Fibroblast of the conjunctiva (primary cell): ENCODE measurements at regions not wholly inside any gene's neighbourhood (a gene's known extent, or its start where the extent isn't known, plus 50 kb on each side); places are given as distances from the start of the nearest gene placed in this dataset.
"Not testable (repeated sequence)": the region's sequence is repeated elsewhere in the genome, so short reads cannot be mapped to it uniquely, and the experiment has no call there.

Experiments
- DNase-seq: peaks from one replicate; pipeline ENCODE4 v3.0.0-alpha.2; 2010; ENCODE audit warnings: low read depth

DNA sequence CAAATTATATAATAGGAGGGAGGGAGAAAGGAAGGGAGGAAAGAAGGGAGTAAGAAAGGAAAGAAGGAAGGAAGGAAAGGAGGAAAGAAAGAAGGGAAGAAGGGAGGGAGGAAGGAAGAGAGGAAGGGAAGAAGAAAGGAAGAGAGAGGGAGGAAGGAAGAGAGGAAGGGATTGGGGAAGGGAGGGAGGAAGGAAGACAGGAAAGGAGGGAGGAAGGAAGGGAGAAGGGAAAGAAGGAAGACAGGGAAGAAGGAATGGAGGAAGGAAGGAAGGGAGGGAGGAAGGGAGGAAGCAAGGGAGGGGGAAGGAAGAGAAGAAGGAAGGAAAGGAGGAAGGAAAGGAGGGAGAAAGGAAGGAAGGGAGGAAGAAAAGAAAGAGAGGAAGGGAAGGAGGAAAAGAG lies 660.5 kb downstream of the EPM2A start:
- DNase-seq = no peak

DNA sequence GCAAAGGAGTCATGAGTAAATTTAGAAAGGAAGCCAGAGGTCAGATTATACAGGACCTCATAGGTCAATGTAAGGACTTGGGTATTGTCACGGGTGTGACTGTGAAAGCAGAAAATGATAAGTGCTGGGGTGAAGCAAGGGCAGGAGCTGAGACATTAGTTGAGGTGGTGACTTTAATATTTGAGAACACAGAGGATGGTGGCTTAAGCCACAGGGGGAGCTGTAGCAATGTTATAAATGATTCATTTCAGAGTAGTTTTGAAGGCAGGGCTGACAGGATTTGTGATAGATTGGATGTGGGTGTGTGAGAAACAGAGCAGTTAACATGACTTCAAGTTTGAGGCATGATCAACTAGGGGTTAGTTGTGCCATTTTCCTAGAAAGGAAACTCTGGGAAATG lies 659.9 kb downstream of the EPM2A start:
- no peak for DNase-seq

DNA sequence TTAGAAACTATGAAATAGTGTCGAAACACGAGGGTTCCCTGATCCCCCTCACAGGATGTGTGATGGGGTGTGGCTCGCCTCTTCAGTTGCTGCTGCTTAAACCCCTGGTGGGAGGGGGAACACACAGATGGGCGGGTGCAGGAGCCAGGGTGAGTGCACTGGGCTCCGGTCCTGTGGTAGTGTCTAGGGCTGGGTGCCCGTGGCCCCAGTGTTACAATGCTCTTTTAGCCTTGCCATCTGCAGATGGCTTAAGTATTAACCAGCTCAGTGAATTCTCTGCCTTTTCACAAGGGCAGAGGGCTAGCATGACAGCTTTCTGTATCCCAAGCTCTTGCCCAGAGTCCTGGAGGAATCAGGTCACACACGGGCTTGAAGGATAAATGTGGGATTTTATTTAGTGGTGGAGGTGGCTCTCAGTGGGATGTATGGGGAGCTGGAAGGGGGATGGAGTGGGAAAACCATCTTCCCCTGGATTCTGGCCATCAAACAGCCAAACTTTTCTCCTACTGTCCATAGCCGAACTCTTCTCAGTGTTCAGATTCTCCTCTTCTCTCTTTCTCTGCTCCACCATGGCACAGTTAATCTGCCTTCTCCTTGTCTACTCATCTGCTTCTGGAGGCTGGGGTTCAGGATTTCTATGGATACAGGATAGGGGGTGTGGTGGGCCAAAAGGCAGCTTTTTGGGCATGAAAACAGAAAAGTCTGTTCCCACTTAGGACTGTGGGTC lies 659.0 kb downstream of the EPM2A start:
- no peak for DNase-seq

DNA sequence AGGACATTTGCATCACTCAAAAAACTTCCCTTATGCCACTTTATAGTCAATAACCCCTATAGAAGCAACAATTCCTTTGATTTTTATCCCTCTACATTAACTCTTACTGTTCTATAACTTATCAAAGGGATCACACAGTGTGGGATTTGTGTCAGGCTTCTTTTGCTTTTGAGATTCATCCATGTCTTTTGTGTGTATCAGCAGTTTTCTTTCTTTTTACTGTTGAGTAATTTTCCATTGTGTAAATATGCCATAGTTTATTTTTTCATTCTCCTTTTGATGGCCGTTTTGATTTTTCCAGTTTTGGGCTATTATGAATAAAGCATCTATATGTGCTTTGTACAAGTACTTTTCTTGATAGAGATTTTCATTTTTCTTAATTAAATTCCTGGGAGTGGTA lies 657.9 kb downstream of the EPM2A start:
- no peak for DNase-seq

DNA sequence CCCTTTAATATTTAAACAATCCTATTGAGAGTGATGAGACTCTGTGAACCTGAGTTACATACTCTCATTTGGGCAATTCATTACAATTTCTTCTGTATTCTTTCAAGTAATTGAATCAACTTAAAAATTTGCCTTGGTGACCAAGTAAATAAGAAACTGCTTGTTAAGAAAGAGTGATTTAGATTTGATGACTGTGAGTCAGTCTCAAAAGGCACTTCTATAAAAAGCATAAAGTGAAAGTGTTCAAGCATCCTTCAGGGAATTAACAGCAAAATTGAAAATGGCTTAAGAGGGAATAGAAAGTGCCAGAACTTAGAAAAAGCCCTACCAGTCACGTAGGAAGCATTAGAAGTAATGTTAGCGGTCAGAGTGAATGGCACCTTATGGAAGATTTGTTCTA lies 654.7 kb downstream of the EPM2A start:
- DNase-seq = no peak

DNA sequence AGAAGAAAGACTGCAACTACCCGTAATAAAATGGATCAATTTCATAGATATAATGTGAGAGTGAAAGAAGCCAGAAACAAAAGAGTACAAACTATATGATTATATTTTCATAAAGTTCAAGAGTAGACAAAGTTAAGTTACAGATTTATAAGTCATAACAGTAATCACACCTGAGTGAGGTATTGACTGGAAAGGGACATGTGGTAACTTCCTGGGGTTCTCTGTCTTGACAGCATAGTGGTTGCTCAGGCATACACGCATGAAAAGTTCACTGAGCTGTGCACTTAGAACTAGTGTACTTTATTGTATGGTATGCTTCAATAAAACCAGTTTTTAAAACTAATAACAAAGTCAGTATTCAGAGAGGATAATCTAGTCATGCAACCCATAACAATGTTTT lies 653.6 kb downstream of the EPM2A start:
- DNase-seq = no peak

DNA sequence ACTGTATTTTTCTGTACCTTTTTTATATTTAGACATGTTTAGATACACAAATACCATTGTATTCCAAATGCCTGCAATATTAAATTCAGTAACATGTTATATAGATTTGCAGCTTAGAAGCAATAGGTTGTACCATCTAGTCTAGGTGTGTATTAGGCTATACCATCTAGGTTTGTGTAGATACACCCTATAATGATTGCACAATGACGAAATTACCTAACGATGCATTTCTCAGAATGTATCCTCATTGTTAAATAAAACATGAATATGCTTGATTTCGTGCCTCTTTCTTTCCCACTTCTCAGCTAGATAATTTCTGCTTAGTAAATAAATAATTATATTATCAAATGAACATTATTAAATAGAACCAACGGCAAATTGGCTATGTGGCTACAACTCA lies 653.0 kb downstream of the EPM2A start:
- DNase-seq = no peak

DNA sequence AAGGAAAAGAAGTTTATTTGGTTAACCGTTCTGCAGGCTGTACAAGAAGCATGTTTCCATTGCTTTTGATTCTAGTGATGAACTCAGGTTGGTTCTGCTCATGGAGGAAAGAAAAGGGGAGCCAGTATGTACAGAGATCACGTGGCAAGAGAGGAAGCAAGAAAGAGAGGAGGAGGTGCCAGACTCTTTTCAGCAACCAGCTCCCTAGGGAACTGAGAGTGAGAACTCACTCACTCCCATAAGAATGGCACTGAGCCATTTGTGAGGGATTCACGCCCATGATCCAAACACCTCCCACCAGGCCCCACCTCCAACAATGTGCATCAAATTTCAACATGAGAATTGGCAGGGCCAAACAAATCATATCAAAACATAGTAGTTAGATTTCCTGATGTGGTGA lies 649.1 kb downstream of the EPM2A start:
- DNase-seq = peak; percentile 87

DNA sequence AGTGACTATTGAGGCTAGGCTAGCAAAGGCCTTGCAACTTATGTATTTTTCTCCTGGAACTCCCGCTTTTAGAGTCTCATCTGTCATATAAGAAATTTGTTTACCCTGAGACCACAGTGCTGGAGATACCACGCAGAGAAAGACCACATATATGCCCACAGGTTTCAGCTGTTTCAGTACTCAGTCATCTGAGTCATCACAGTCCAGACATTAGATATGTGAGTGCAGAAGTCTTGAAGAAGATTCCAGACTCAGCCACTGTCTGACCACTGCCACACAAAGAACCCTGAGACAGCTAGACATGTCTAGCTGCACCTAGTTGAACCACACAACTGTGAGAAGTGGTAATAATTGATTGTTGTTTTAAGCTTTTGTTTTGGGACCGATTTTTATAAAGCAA lies 648.3 kb downstream of the EPM2A start:
- no peak for DNase-seq

DNA sequence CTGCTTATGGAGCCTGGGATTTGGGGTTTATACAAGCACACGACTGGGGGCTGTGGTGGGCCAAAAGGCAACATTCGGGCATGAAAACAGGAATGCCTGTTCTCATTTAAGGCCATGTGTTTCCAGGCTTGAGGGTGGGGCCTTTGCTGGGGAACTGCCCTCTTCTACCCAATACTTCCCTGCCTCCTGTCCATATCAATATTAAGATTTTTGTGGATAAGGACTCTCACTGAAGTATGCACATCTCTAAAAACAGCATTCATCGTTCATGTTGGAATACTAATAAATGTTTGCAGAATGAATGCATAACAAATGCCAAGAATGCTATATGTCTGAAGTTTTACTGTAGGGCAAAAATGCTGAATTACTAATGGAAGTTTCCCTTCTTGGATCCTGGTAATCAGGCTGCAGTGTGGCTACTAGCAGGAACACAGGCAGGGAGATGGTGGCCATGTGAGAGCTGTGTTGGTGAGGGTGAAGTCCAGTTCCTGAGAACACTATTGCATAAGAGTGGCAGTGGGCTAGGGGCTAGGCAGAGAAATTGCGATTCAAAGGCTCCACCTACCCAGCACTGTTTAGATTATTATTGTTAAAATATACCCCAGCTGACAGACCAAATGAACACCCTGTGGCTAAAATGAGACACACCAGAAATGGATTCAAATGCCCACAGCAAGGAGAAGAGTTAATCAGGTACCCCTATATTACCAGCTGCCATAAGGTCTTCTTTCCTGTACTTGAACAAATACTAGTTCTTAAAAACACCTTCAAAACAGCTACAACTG lies 644.3 kb downstream of the EPM2A start:
- no peak for DNase-seq

DNA sequence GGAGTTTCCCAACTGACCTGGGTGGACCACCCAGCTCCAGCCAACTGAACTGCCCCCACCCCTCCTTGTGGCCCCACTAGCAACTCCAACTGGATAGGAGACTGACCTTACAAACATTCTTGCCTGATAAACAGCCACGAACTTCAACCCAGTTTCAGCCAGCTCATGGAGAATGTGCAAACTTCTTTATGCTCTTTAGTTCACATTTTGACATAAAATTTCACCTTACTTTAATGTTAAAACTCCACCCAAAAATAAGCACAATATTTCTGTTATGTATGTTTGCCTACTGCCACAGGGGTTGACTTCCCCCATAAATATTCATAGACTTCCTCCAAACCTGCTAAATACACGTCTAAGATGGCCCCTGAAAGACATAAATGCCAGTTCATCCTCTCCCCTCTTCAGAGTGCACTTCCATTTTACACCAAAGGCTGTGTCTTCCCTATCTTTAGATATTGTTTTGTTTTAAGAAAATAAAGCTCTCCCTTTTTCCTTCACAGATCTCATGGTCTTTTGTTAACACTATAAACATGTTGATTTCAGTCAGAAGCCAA lies 643.7 kb downstream of the EPM2A start:
- no peak for DNase-seq

DNA sequence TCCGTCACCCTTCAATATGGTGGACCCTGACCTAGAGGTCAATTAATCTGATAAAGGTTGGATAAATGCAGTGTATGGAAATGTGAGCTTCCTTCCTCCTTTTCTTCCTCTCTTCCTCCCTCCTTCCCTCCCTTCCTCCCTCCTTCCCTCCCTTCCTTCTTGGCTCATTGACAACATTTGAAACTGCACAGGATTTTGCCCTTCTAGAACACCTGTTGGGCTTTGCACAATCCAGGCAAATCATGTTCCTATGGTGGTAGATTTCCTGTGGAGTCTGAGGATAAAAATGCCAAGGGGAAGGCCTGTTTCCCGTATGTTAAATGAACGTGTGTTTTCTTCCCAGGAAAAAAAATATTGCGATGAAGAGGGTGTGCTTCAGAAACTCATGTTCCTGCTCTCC lies 642.8 kb downstream of the EPM2A start:
- no peak for DNase-seq

DNA sequence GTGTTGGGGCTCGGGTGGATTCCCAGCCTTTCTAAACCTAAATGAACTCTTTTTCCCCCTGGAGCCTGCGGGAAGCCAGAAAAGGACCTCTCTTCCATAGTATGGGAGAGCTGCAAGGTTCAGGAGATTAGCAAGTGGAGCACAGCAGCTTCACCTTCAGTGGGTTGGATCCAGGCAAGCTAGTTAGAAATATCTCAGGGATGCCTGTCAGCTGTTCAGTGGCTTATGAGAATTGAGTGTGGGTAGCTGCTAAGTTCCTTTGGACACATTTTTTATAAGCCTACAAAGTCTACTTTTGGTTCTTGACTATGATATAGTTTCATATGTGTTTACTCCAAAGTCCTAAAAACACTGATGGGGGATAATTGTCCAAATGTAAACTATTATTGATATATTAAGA lies 642.1 kb downstream of the EPM2A start:
- DNase-seq = no peak

DNA sequence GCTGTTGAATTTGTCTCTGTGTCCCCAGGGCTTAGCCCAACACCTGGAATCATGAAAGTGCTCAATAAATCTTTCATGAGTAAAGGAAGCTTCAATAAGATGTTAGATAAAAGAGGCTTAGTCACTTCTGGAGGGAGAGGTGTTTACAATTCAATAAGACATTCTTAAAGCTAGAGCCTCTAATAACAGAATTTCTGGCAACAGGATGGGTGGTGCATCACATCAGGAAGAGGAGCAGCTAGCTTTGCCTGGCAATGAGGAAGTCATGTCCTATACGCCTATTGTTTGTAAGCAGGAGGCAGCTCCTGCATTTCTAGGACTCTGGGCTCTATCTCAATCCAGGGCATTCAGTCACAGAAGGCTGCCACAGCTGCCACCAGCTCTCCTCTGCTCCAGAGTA lies 638.5 kb downstream of the EPM2A start:
- DNase-seq = no peak

DNA sequence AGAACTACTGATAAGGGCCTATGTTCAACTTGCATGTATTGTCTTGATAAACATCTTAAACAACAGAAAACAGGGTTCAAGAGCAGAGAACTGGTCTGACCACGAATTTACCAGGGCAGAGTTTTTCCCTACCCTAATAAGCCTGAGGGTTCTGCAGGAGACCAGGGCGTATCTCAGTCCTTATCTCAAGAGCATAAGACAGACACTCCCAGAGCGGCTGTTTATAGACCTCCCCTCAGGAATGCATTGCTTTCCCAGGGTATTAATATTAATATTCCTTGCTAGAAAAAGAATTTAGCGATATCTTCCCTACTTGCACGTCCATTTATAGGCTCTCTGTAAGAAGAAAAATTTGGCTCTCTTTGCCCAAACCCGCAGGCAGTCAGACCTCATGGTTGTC lies 637.2 kb downstream of the EPM2A start:
- DNase-seq = not testable (repeated sequence)

DNA sequence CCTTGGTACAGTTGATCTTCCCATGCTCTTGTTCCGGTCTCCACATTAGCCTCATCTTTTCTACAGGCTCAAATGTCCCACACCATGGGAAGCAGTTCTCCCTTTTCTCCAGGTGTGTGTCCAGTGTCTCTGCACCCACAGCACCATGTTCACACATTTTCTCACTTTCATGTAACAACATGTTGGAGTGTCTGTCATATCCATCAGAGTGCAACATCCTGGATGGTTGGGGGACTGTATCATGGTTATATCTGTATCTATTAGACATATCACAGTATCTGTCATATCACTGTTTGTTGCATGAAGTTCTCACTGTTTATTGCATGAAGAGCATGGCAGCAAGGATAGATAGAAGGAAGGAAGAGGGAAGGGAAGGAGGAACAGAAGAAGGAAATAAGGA lies 635.6 kb downstream of the EPM2A start:
- no peak for DNase-seq

DNA sequence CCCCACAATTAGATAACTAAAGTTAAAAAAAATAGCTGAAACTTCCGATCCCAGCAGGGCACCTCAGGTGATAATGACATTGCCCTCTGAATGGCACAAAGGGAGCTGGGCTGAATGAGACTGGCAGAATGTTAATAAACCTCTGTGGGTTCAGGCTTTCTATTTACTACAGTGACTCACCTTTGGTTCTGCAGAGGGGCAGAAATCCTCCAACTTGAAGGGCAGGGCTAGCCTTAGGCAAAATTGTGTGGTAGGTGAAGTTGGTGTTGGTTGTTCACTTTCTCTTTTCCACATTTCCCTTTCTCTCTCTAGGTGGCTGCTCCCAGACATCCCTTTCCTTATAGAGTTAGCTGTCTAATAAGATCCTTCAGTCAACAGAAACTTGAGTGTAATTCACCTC lies 625.2 kb downstream of the EPM2A start:
- no peak for DNase-seq

DNA sequence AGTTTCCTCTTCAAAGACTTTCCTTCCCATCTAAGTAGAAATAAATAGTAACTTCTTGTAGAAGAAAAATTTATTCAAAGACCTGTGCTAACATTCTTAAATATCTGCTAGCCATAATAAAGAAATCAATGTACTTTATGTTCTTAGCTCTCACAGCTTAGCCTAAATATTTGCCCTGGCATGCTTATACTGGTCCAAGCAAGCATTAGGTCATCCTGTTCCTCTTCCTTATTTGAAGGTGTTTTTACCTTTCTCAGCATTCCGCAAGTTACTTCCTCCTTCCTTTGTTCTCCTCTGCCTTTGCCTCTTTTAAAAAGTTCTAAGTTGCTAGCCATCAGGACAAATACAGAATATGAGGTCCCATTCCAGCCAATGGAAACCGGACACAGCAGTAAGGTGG lies 623.9 kb downstream of the EPM2A start:
- not testable (repeated sequence) for DNase-seq

DNA sequence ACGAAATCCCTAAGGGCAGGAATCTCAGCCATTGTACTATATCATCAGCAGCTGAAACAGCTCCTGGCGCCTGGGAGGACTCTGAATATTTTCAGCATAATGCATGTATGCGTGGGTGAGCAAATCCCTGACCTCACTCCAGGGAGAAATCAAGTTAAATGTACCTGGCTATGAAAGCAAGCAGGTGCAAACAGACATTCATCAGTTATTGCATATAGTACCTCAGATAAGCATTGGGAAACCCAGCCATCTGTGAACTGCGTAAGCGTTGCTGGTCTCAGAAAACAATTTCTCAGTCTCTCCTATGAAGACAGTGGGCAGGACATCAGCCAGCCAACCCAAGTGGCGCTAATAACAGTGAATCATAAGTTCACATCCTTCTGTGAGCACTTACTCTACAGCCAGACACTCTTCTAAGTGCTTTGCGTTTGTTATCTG lies 622.6 kb downstream of the EPM2A start:
- DNase-seq = no peak

DNA sequence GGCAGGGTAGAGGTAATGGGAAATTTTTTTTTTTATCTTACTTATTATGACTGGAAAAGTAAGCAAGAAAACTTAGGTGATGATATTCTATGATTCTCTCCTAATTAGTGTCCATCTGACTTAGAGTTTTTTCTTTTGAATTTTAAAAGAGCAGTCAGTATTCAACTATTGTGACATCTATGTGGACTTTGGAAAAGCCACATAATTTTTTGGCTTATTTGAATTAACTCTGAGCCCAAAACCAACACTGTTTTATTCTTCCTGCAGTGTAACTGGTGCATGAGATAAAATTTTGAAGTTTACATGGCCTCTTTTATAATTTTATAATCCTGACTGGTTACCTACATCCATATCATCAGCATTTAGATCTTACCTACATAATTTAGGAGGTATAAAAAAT lies 619.7 kb downstream of the EPM2A start:
- DNase-seq = no peak

DNA sequence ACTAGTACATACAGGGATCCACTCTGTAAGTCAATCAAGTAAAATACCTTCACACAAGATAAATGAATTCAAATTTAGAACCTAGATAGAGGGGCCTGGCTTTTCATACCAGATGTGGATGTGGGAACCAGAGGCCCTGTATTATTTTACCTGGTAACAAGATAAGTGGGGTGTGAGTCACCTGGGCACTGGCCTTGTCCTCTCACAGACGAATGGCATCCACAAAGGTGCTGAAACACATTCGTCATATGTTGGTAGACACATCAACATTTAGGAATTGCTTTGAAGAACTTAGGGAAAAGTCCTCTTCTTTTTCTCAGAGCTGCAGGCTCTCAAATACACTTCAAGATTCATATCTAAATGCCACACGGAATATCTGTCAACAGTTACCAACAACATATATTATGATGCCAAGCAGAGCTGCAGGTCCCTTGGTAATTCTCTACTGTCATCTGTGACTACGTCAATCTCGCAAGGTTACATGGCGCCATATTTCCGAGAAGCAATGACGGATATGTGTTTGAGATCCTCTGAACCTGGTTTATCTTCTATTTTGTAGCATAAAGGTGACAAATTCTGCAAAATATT lies 618.6 kb downstream of the EPM2A start:
- DNase-seq = no peak

DNA sequence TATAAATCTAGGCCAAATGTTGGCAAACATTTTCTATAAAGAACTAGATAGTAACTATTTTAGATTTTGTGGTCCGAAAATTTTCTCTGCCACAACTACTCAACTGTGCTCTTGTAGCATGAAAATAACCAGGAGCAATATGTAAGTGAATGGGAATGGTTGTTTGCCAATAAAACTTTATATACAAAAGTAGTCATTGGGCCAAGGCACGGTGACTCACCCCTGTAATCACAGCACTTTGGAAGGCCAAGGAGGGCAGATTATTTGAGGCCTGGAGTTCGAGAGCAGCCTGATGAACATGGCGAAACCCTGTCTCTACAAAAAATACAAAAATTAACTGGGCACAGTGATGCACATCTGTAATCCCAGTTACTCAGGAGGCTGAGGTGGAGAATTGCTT lies 617.1 kb downstream of the EPM2A start:
- DNase-seq = no peak

DNA sequence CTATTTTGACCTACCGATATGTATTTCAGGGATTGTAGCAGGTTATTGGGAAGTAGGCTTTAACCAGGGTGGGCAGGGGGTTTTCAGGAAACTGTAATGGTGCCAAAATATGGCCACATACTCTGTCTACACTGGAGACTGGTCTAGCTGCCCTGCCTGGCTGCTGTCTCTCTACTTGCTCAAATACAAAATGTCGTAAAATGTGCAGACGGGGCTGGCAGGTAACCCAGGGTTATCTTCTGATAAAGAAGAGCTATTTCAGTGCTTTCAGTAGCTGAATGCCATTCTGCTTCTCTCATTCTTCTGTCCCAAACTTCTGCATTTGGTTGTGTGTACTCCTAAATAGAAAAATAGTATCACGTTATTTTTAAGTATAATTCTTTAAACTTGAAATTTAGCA lies 616.2 kb downstream of the EPM2A start:
- DNase-seq = no peak
